ENCODE measurements at regions not wholly inside any gene's neighbourhood (a gene's known extent, or its start where the extent isn't known, plus 50 kb on each side); places are given as distances from the start of the nearest gene placed in this dataset.

- TF ChIP-seq ZNF512 (CRISPR knock-in tag; IDR thresholded peaks at IDR 0.05; ENCODE audit: borderline replicate concordance) (no peak), SP1 (CRISPR knock-in tag; conservative IDR thresholded peaks at IDR 0.05) (no peak), SOX15 (CRISPR knock-in tag; IDR thresholded peaks at IDR 0.05) (no peak), TP53 (CRISPR knock-in tag; IDR thresholded peaks at IDR 0.05) (no peak), CREB1 (CRISPR knock-in tag; IDR thresholded peaks at IDR 0.05) (no peak), MYBL2 (CRISPR knock-in tag; IDR thresholded peaks at IDR 0.05) (no peak), HMGXB4 (CRISPR knock-in tag; IDR thresholded peaks at IDR 0.05) (no peak), ZNF416 (CRISPR knock-in tag; IDR thresholded peaks at IDR 0.05) (no peak), NR2C2 (CRISPR knock-in tag; IDR thresholded peaks at IDR 0.05) (no peak)
Observed at GRCh38 chr7:97305589-97305988, 188.1 kb downstream of the SDHAF3 start (continued).

GRCh38 chr7:97307521-97308108 is 190.1 kb downstream of the SDHAF3 start:
- Mint-ChIP-seq H3K4me1 (no peaks in the 10 kb centered on the region), H3K27ac (no peak overlapping the region), H3K4me3 (no peak overlapping the region), H3K36me3 (peaks cover 25% of the 10 kb centered on the region), H3K9me3 (peaks cover 23% of the 10 kb centered on the region), H3K27me3 (ENCODE audit: low read depth) (peaks cover under 1% of the 10 kb centered on the region; the same call in 1 of the 2 replicates)
- CTCF ChIA-PET, result no interaction called here
- POLR2A ChIA-PET, result no interaction called here
- DNase-seq (ENCODE audit: low spot score) (no peak), ATAC-seq (no peak)
- TF ChIP-seq RELA (CRISPR knock-in tag; IDR thresholded peaks at IDR 0.05; ENCODE audit: borderline replicate concordance) (no peak), STAT6 (CRISPR knock-in tag; conservative IDR thresholded peaks at IDR 0.05; ENCODE audit: low read depth) (no peak), GRHL2 (CRISPR knock-in tag; IDR thresholded peaks at IDR 0.05; ENCODE audit: insufficient replicate concordance, severe bottlenecking) (no peak), ERG (CRISPR knock-in tag; IDR thresholded peaks at IDR 0.05) (no peak), E2F1 (CRISPR knock-in tag; IDR thresholded peaks at IDR 0.05) (no peak), NFYB (CRISPR knock-in tag; conservative IDR thresholded peaks at IDR 0.05; ENCODE audit: low read depth) (no peak), AR (CRISPR knock-in tag; IDR thresholded peaks at IDR 0.05) (no peak), SMAD3 (CRISPR knock-in tag; IDR thresholded peaks at IDR 0.05; ENCODE audit: borderline replicate concordance) (no peak), ETV6 (CRISPR knock-in tag; IDR thresholded peaks at IDR 0.05) (no peak), ZNF512 (CRISPR knock-in tag; IDR thresholded peaks at IDR 0.05; ENCODE audit: borderline replicate concordance) (no peak), NR1H2 (CRISPR knock-in tag; IDR thresholded peaks at IDR 0.05) (no peak), TEAD4 (CRISPR knock-in tag; IDR thresholded peaks at IDR 0.05) (no peak), E2F5 (CRISPR knock-in tag; IDR thresholded peaks at IDR 0.05) (no peak), MYBL2 (CRISPR knock-in tag; IDR thresholded peaks at IDR 0.05) (no peak), SMAD4 (CRISPR knock-in tag; IDR thresholded peaks at IDR 0.05) (no peak)

Data from WTC11 (cell line).